ENCODE measurements at regions not wholly inside any gene's neighbourhood (a gene's known extent, or its start where the extent isn't known, plus 50 kb on each side); places are given as distances from the start of the nearest gene placed in this dataset.

DNA sequence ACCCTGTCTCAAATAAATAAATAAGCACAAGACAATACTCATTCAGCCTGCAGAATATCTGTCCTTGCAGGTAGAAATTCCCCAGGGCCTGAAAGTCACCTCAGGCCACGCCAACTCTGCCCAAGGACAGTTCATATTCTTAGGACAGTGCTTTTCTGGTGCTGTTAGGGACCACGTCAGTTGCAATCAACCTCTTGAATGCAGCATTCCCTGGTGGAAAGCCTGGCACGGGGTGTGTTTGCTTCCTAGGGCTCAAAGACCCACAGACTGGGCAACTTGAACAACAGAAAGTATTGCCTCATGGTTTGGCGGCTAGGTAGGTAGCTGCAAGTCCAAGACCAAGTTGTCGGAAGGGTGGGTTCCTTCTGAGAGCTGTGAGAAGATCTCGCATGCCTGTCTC is 160.3 kb downstream of the KCTD15 start:
- Mint-ChIP-seq H3K4me3 (no peak overlapping the region), H3K36me3 (no peaks in the 10 kb centered on the region), H3K9me3 (no peaks in the 10 kb centered on the region), H3K4me1 (no peaks in the 10 kb centered on the region), H3K27ac (no peak overlapping the region), H3K27me3 (ENCODE audit: low read depth in 2 of 2) (peaks cover 3 to 5% of the 10 kb centered on the region in 2 donors)
- no peak for ATAC-seq
- H3K36me3 ChIP-seq (ENCODE audit: control insufficient read depth, insufficient read depth, low read length): no peaks in the 10 kb centered on the region
- H3K9me3 ChIP-seq (ENCODE audit: control insufficient read depth, insufficient read depth, low read length): no peaks in the 10 kb centered on the region
- DNase-seq: no peak
- H3K4me3 ChIP-seq (ENCODE audit: low read length): no peak overlapping the region
- WGBS (ENCODE audit: insufficient coverage): 83% methylated on average over 6 of the region's 6 CpGs
- no peak for TF ChIP-seq CTCF (IDR thresholded peaks at IDR 0.05)
- H3K27ac ChIP-seq (ENCODE audit: low read length): no peak overlapping the region
- intact Hi-C loops (cut with micrococcal nuclease): no loop called here
- H3K27me3 ChIP-seq (ENCODE audit: control insufficient read depth, insufficient read depth, low read length): no peaks in the 10 kb centered on the region
- H3K4me1 ChIP-seq (ENCODE audit: control insufficient read depth, insufficient read depth, low read length): no peaks in the 10 kb centered on the region

DNA sequence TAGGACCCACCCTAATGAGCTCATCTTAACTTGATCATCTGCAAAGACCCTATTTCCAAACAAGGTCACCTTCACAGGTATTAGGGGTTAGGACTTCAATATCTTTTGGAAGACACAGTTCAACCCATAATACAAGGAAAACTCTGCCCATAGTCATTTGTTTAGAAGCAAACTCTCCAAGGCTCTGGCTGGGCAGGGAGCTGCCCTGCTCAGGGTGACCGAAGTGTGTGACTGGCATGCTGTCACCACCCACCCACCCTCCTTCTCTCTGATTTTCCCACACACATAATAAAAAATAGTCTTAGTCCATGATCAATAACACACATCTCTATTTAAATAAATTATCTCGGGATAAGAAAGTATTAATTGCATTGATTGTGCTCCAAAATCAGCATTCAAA is 161.1 kb downstream of the KCTD15 start:
- H3K9me3 ChIP-seq (ENCODE audit: control insufficient read depth, insufficient read depth, low read length): no peaks in the 10 kb centered on the region
- H3K4me3 Mint-ChIP-seq: no peak overlapping the region
- ATAC-seq (no peak), DNase-seq (no peak)
- 83% methylated on average over 1 of the region's 2 CpGs for WGBS (ENCODE audit: insufficient coverage)
- H3K27me3 ChIP-seq (ENCODE audit: control insufficient read depth, insufficient read depth, low read length): no peaks in the 10 kb centered on the region
- no peaks in the 10 kb centered on the region for H3K9me3 Mint-ChIP-seq
- H3K4me1 ChIP-seq (ENCODE audit: control insufficient read depth, insufficient read depth, low read length): no peaks in the 10 kb centered on the region
- H3K36me3 ChIP-seq (ENCODE audit: control insufficient read depth, insufficient read depth, low read length): no peaks in the 10 kb centered on the region
- no peaks in the 10 kb centered on the region for H3K36me3 Mint-ChIP-seq
- H3K4me1 Mint-ChIP-seq: no peaks in the 10 kb centered on the region
- no peak overlapping the region for H3K27ac ChIP-seq (ENCODE audit: low read length)
- no peak overlapping the region for H3K4me3 ChIP-seq (ENCODE audit: low read length)
- intact Hi-C loops (cut with micrococcal nuclease): no loop called here
- peaks cover 3 to 5% of the 10 kb centered on the region in 2 donors for H3K27me3 Mint-ChIP-seq (ENCODE audit: low read depth in 2 of 2)
- no peak for TF ChIP-seq CTCF (IDR thresholded peaks at IDR 0.05)
- no peak overlapping the region for H3K27ac Mint-ChIP-seq

- no peak for TF ChIP-seq CTCF (IDR thresholded peaks at IDR 0.05)
- Mint-ChIP-seq H3K4me1 (no peaks in the 10 kb centered on the region), H3K36me3 (no peaks in the 10 kb centered on the region), H3K4me3 (no peak overlapping the region), H3K27ac (no peak overlapping the region), H3K9me3 (no peaks in the 10 kb centered on the region), H3K27me3 (ENCODE audit: low read depth in 2 of 2) (peaks cover 0 to 5% of the 10 kb centered on the region in 2 donors)
- Histone ChIP-seq H3K36me3 (ENCODE audit: control insufficient read depth, insufficient read depth, low read length) (no peaks in the 10 kb centered on the region), H3K4me3 (ENCODE audit: low read length) (no peak overlapping the region), H3K27me3 (ENCODE audit: control insufficient read depth, insufficient read depth, low read length) (no peaks in the 10 kb centered on the region), H3K4me1 (ENCODE audit: control insufficient read depth, insufficient read depth, low read length) (no peaks in the 10 kb centered on the region), H3K9me3 (ENCODE audit: control insufficient read depth, insufficient read depth, low read length) (no peaks in the 10 kb centered on the region), H3K27ac (ENCODE audit: low read length) (no peak overlapping the region)
- DNase-seq (no peak), ATAC-seq (no peak)
- WGBS (ENCODE audit: insufficient coverage): 65% methylated on average over 4 of the region's 6 CpGs
- intact Hi-C loops (cut with micrococcal nuclease): no loop called here
Observed at GRCh38 chr19:33960566-33960965, 163.9 kb downstream of the KCTD15 start.

GRCh38 chr19:33962161-33962560 is 165.5 kb downstream of the KCTD15 start:
- no peak overlapping the region for H3K4me3 Mint-ChIP-seq

More at GRCh38 chr19:33962161-33962560, 165.5 kb downstream of the KCTD15 start:
- H3K36me3 ChIP-seq (ENCODE audit: control insufficient read depth, insufficient read depth, low read length): no peaks in the 10 kb centered on the region
- Mint-ChIP-seq H3K9me3 (peaks cover 3 to 4% of the 10 kb centered on the region in 2 donors), H3K4me1 (no peaks in the 10 kb centered on the region), H3K27ac (no peak overlapping the region), H3K27me3 (ENCODE audit: low read depth in 2 of 2) (peaks cover 0 to 14% of the 10 kb centered on the region in 2 donors), H3K36me3 (peaks cover 8% of the 10 kb centered on the region)
- intact Hi-C loops (cut with micrococcal nuclease): no loop called here
- no peak overlapping the region for H3K27ac ChIP-seq (ENCODE audit: low read length)
- no peak for ATAC-seq
- H3K27me3 ChIP-seq (ENCODE audit: control insufficient read depth, insufficient read depth, low read length): no peaks in the 10 kb centered on the region
- DNase-seq: no peak
- WGBS (ENCODE audit: insufficient coverage): 92% methylated on average over 2 of the region's 2 CpGs
- no peaks in the 10 kb centered on the region for H3K9me3 ChIP-seq (ENCODE audit: control insufficient read depth, insufficient read depth, low read length)
- H3K4me3 ChIP-seq (ENCODE audit: low read length): no peak overlapping the region
- no peaks in the 10 kb centered on the region for H3K4me1 ChIP-seq (ENCODE audit: control insufficient read depth, insufficient read depth, low read length)
- no peak for TF ChIP-seq CTCF (IDR thresholded peaks at IDR 0.05)
